Spleen (tissue), 11 donors: ENCODE measurements at regions not wholly inside any gene's neighbourhood (a gene's known extent, or its start where the extent isn't known, plus 50 kb on each side); places are given as distances from the start of the nearest gene placed in this dataset.

Experiments used
- DNase-seq: peaks from one replicate; pipeline ENCODE4 v3.0.0-alpha.2; 2020
- H3K27ac ChIP-seq, 8 donors: fragments of 200-600 bp; sonication (generic) in 7 of 8; 1 replicate in 4 of 8; 2 replicates in 4 of 8; pipeline versions ENCODE4 v1.5.0 to v1.8.0; 2016 to 2021; ENCODE audit warnings: inconsistent platforms in 4 of 8, mild to moderate bottlenecking in 4 of 8, moderate library complexity in 1 of 8
- H3K27me3 ChIP-seq, 7 donors: fragments of 200-600 bp; sonication (generic) in 6 of 7; replicated peaks in 1 of 7; 1 replicate in 4 of 7; 2 replicates in 3 of 7; pipeline versions ENCODE4 v1.5.0 to v1.8.0; 2016 to 2021; ENCODE audit warnings: inconsistent platforms in 3 of 7, mild to moderate bottlenecking in 1 of 7
- H3K36me3 ChIP-seq, 6 donors: fragments of 200-600 bp; sonication (generic) in 5 of 6; 1 replicate in 4 of 6; 2 replicates in 2 of 6; pipeline versions ENCODE4 v1.5.0 to v1.8.0; 2016 to 2021; ENCODE audit warnings: inconsistent platforms in 2 of 6
- H3K4me1 ChIP-seq, 6 donors: fragments of 200-600 bp; sonication (generic) in 5 of 6; 1 replicate in 3 of 6; 2 replicates in 3 of 6; pipeline versions ENCODE4 v1.5.0 to v1.8.0; 2016 to 2021; ENCODE audit warnings: inconsistent platforms in 3 of 6
- H3K4me3 ChIP-seq, 8 donors: fragments of 200-600 bp; sonication (generic) in 7 of 8; 1 replicate in 4 of 8; 2 replicates in 4 of 8; pipeline versions ENCODE4 v1.5.0 to v1.8.0; 2016 to 2021; ENCODE audit warnings: inconsistent platforms in 4 of 8, mild to moderate bottlenecking in 4 of 8, moderate library complexity in 2 of 8
- H3K9me3 ChIP-seq, 8 donors: fragments of 200-600 bp; sonication (generic) in 7 of 8; 1 replicate in 4 of 8; 2 replicates in 4 of 8; pipeline versions ENCODE4 v1.5.0 to v1.8.0; 2016 to 2021; ENCODE audit warnings: inconsistent platforms in 4 of 8
- CTCF ChIP-seq, 11 experiments: fragments of 200-600 bp in 7 of 11; fragments of 450-650 bp in 4 of 11; sonication (generic) in 4 of 11; IDR thresholded peaks in 8 of 11; conservative IDR thresholded peaks in 3 of 11; 1 replicate in 7 of 11; 2 replicates in 4 of 11; pipeline versions ENCODE4 v1.4.0 to v1.8.0; 2016 to 2021; ENCODE audit warnings: antibody characterized with exemption in 11 of 11, inconsistent platforms in 4 of 11, mild to moderate bottlenecking in 1 of 11
- POLR2A ChIP-seq, 3 donors: fragments of 450-650 bp; IDR thresholded peaks; one replicate each; pipeline ENCODE4 v1.5.1; 2017; ENCODE audit warnings: antibody characterized with exemption in 3 of 3, mild to moderate bottlenecking in 1 of 3
- POLR2AphosphoS5 ChIP-seq, 3 donors: sonication (generic); formaldehyde crosslinking; IDR thresholded peaks; one replicate each; pipeline ENCODE4 v1.5.1; 2017; ENCODE audit warnings: antibody characterized with exemption in 3 of 3
- WGBS, 5 donors: extraction: QIAGEN DNeasy Blood & Tissue Kit in 3 of 5; methylation state at CpG; one replicate each; pipeline versions ENCODE4 v1.1.5 to v1.1.7; 2013 to 2018; 5-methylcytosine and 5-hydroxymethylcytosine counted together
- intact Hi-C: fragments of 100-400 bp; cut with DNase I; formaldehyde crosslinking; loops from one replicate; pipeline ENCODE4 v1.15.0; 2023; ENCODE audit warnings: low total_unique reads
- donor health status: healthy with polysubstance abuse.
- donor health status: DM: no; HTN: no; CAD: no; lungs with moderate emphysema.
- donor health status: DM: no; HTN: no; CAD: no.
- donor health status: Bipolar disorder and iron deficiency.
- donor health status: healthy.
- donor health status: DM: no; HTN: no; CAD: no.
- donor health status: DM: yes; HTN: yes; CAD: no.

GRCh38 chr9:34825775-34826174, 115.8 kb upstream of the CCL21 start:
- intact Hi-C loops = no loop called here
- DNase-seq = no peak
- 47 to 60% (median 55%) methylated on average over 4 of the region's 4 CpGs for WGBS, 5 donors

GRCh38 chr9:34823778-34824177, 113.8 kb upstream of the CCL21 start:
- peaks cover 0 to 11% (median 0%) of the 10 kb centered on the region in 7 donors for H3K27me3 ChIP-seq
- TF ChIP-seq CTCF (IDR thresholded peaks at IDR 0.05 in 8 of 11, conservative IDR thresholded peaks at IDR 0.05 in 3 of 11) (no peak), POLR2AphosphoS5 (IDR thresholded peaks at IDR 0.05) (no peak), POLR2A (IDR thresholded peaks at IDR 0.05) (no peak)
- DNase-seq = no peak
- no peaks in the 10 kb centered on the region for H3K4me1 ChIP-seq
- no peaks in the 10 kb centered on the region for H3K36me3 ChIP-seq
- intact Hi-C loops = no loop called here
- peaks cover 0 to 22% (median 12%) of the 10 kb centered on the region in 8 donors for H3K9me3 ChIP-seq
- no peak overlapping the region for H3K27ac ChIP-seq
- WGBS, 5 donors = 69 to 85% (median 78%) methylated on average over 3 to 4 of the region's 4 CpGs
- no peak overlapping the region for H3K4me3 ChIP-seq

More at GRCh38 chr9:34825775-34826174, 115.8 kb upstream of the CCL21 start:
- TF ChIP-seq POLR2AphosphoS5 (IDR thresholded peaks at IDR 0.05) (no peak), CTCF (IDR thresholded peaks at IDR 0.05 in 8 of 11, conservative IDR thresholded peaks at IDR 0.05 in 3 of 11) (no peak), POLR2A (IDR thresholded peaks at IDR 0.05) (no peak)
- Histone ChIP-seq H3K36me3 (no peaks in the 10 kb centered on the region), H3K4me1 (no peaks in the 10 kb centered on the region), H3K9me3 (peaks cover 0 to 2% (median under 1%) of the 10 kb centered on the region in 8 donors), H3K4me3 (no peak overlapping the region), H3K27ac (no peak overlapping the region), H3K27me3 (peaks cover 0 to 11% (median 0%) of the 10 kb centered on the region in 7 donors)

- no peak for DNase-seq
- Histone ChIP-seq H3K4me3 (peak overlapping the region in 1 of 8 donors; percentile 41), H3K36me3 (no peaks in the 10 kb centered on the region), H3K27ac (no peak overlapping the region), H3K27me3 (peaks cover 0 to 61% (median 19%) of the 10 kb centered on the region in 7 donors), H3K9me3 (peaks cover 0 to 19% (median 14%) of the 10 kb centered on the region in 8 donors), H3K4me1 (no peaks in the 10 kb centered on the region)
- 63 to 89% (median 73%) methylated on average over 3 to 14 of the region's 14 CpGs for WGBS, 5 donors
- TF ChIP-seq POLR2AphosphoS5 (IDR thresholded peaks at IDR 0.05) (no peak), CTCF (IDR thresholded peaks at IDR 0.05 in 8 of 11, conservative IDR thresholded peaks at IDR 0.05 in 3 of 11) (no peak), POLR2A (IDR thresholded peaks at IDR 0.05) (no peak)
- intact Hi-C loops = no loop called here
Measured at GRCh38 chr9:34810187-34810524, 100.2 kb upstream of the CCL21 start.

GRCh38 chr9:34809504-34810186, 99.7 kb upstream of the CCL21 start:
- DNase-seq = no peak
- TF ChIP-seq CTCF (IDR thresholded peaks at IDR 0.05 in 8 of 11, conservative IDR thresholded peaks at IDR 0.05 in 3 of 11) (peak in 3 of 11 experiments; percentile 10 to 31 (median 23)), POLR2A (IDR thresholded peaks at IDR 0.05) (no peak)
- Histone ChIP-seq H3K9me3 (peaks cover 0 to 24% (median 19%) of the 10 kb centered on the region in 8 donors), H3K4me3 (peak overlapping the region in 2 of 8 donors; percentile 5 to 41), H3K27me3 (peaks cover 0 to 61% (median 19%) of the 10 kb centered on the region in 7 donors), H3K27ac (no peak overlapping the region), H3K4me1 (no peaks in the 10 kb centered on the region), H3K36me3 (no peaks in the 10 kb centered on the region)
- WGBS, 5 donors = 11 to 21% (median 19%) methylated on average over 14 to 70 of the region's 70 CpGs
- intact Hi-C loops = no loop called here
